Stimulated activated memory B cell treated with anti-CD40 and anti-IgM and Interleukin-4, amounts not matched to agents 10 μg/mL and 1 μg/mL and 100 μg/mL, for 72 hours (primary cell): ENCODE measurements at regions not wholly inside any gene's neighbourhood (a gene's known extent, or its start where the extent isn't known, plus 50 kb on each side); places are given as distances from the start of the nearest gene placed in this dataset.
"Not testable (repeated sequence)": the region's sequence is repeated elsewhere in the genome, so short reads cannot be mapped to it uniquely, and the experiment has no call there.

Experiments
- ATAC-seq: fragments of 150-1000 bp; cut with Tn5 transposase; 2 replicates; pipeline ENCODE4 v1.10.0; 2021
- H3K27ac Mint-ChIP-seq: one replicate; pipeline ENCODE4 v1.8.0; 2022; ENCODE audit warnings: mild to moderate bottlenecking, mixed read lengths
- H3K27me3 Mint-ChIP-seq: one replicate; pipeline ENCODE4 v1.8.0; 2022; ENCODE audit warnings: mixed read lengths
- H3K36me3 Mint-ChIP-seq: one replicate; pipeline ENCODE4 v1.8.0; 2022; ENCODE audit warnings: mixed read lengths
- H3K4me1 Mint-ChIP-seq: one replicate; pipeline ENCODE4 v1.8.0; 2022; ENCODE audit warnings: mixed read lengths
- H3K4me3 Mint-ChIP-seq: one replicate; pipeline ENCODE4 v1.8.0; 2022; ENCODE audit warnings: mild to moderate bottlenecking, moderate library complexity, mixed read lengths
- H3K9me3 Mint-ChIP-seq: one replicate; pipeline ENCODE4 v1.8.0; 2022; ENCODE audit warnings: mixed read lengths

- H3K4me3 Mint-ChIP-seq, result no peak overlapping the region
- H3K4me1 Mint-ChIP-seq, result no peaks in the 10 kb centered on the region
- H3K9me3 Mint-ChIP-seq, result no peaks in the 10 kb centered on the region
- no peaks in the 10 kb centered on the region for H3K27me3 Mint-ChIP-seq
- no peaks in the 10 kb centered on the region for H3K36me3 Mint-ChIP-seq
- ATAC-seq, result no peak
- no peak overlapping the region for H3K27ac Mint-ChIP-seq
Measured at GRCh38 chr4:19216476-19216875, 1035.2 kb upstream of the SLIT2 start.

DNA sequence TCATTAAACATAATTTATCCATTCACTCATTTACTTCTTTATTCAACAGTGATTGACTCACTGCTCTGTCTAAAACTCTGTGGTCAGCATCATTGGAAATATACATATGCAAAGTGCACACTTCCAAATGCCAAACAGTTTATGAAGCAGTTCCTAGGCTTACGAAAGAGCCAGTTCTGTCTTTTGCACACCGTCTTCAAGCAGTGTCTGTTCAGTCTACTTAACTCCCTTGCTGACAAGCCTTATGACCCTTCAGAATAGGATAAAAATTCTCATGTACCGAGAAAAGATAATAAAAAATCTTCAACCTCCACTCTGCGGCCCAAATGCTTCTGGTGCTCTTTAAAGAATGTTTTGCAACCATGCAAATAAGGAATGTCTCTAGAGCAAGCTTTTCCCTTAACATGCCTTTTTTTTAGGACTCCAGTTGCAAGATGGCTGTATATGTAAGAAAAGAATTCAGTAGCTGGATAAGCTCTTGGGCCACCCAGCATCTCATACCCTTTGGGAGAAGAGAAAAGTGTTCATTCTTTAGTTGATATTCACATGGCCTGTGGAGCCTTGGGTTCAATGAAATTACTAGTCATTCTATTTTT is 1037.0 kb upstream of the SLIT2 start:
- H3K27ac Mint-ChIP-seq, result no peak overlapping the region
- ATAC-seq, result no peak
- peaks cover 5% of the 10 kb centered on the region for H3K9me3 Mint-ChIP-seq
- H3K27me3 Mint-ChIP-seq, result no peaks in the 10 kb centered on the region
- H3K4me1 Mint-ChIP-seq, result no peaks in the 10 kb centered on the region
- no peak overlapping the region for H3K4me3 Mint-ChIP-seq
- no peaks in the 10 kb centered on the region for H3K36me3 Mint-ChIP-seq

DNA sequence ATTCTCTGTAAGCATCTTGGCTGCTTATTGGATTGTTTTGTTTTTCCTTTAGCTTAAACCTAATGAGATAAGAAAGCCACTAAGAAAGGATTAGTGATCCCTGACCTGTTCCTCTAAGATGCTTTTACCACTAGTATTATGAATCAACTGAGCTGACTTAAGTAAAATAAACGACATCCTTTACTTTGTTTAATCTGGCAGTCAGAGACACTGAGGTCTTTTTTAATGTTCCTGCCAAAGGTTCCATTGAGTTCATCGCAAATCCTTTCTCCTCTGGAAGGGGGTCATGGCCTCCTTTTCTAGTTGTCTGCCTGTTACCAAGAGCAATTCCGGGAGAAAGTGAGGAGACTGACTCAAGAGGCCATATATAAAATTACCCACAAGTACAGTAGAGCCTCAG is 1038.3 kb upstream of the SLIT2 start:
- no peaks in the 10 kb centered on the region for H3K36me3 Mint-ChIP-seq
- H3K27ac Mint-ChIP-seq, result no peak overlapping the region
- no peaks in the 10 kb centered on the region for H3K4me1 Mint-ChIP-seq
- ATAC-seq, result no peak
- peaks cover 5% of the 10 kb centered on the region for H3K9me3 Mint-ChIP-seq
- no peak overlapping the region for H3K4me3 Mint-ChIP-seq
- H3K27me3 Mint-ChIP-seq, result no peaks in the 10 kb centered on the region

DNA sequence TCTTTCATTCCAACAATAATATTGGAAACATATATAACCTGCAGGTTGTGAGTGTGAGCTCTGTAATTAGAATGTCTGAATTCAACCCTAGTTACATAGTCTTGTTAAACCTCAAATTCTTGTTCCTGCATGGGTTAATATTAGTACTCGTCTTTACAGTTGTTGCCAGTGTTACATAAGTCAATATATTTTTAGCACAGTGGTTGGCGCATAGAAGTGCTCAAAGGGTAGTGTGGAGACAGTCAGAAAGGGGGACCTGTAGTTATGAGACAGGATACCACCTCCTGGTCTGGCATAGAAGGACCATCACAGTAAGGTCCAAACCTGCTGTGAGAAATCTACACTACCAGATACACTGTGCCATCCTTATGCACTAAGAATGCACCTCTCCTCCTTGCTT is 1045.9 kb upstream of the SLIT2 start:
- Mint-ChIP-seq H3K27ac (no peak overlapping the region), H3K9me3 (peaks cover 8% of the 10 kb centered on the region)
- ATAC-seq, result no peak

GRCh38 chr4:19197838-19198237 is 1053.9 kb upstream of the SLIT2 start:
- H3K9me3 Mint-ChIP-seq, ATAC-seq, H3K4me3 Mint-ChIP-seq, H3K4me1 Mint-ChIP-seq, H3K27ac Mint-ChIP-seq, H3K36me3 Mint-ChIP-seq, H3K27me3 Mint-ChIP-seq: not testable (repeated sequence)

More for the DNA sequence above, 1045.9 kb upstream of the SLIT2 start:
- Mint-ChIP-seq H3K4me1 (no peaks in the 10 kb centered on the region), H3K27me3 (no peaks in the 10 kb centered on the region), H3K36me3 (no peaks in the 10 kb centered on the region), H3K4me3 (no peak overlapping the region)

DNA sequence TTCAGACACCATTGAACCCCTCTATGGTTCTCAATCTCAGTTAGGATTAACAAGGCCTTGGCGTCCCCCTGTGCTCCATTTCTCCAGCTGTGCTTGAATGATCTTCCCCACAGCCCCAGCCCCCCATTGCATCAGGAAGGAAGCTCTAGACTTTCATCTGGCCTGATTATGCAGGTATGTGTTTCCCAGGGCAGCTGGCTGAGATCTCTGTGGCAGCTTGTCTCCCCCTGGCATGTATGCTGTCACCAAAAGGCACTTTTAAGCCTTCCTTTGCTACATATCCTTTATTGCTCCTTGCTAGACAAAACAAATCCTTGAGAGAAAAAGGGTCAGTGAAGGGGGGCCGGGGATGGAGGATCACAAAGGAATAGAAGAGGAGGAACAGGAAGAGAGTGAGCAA is 1056.0 kb upstream of the SLIT2 start:
- no peak for ATAC-seq
- no peak overlapping the region for H3K27ac Mint-ChIP-seq
- no peaks in the 10 kb centered on the region for H3K9me3 Mint-ChIP-seq
- no peak overlapping the region for H3K4me3 Mint-ChIP-seq
- no peaks in the 10 kb centered on the region for H3K4me1 Mint-ChIP-seq
- no peaks in the 10 kb centered on the region for H3K27me3 Mint-ChIP-seq
- H3K36me3 Mint-ChIP-seq, result no peaks in the 10 kb centered on the region

GRCh38 chr4:19194672-19195071 is 1057.0 kb upstream of the SLIT2 start:
- Mint-ChIP-seq H3K27ac (no peak overlapping the region), H3K9me3 (no peaks in the 10 kb centered on the region), H3K4me1 (no peaks in the 10 kb centered on the region), H3K36me3 (no peaks in the 10 kb centered on the region), H3K4me3 (no peak overlapping the region), H3K27me3 (no peaks in the 10 kb centered on the region)
- ATAC-seq, result no peak

DNA sequence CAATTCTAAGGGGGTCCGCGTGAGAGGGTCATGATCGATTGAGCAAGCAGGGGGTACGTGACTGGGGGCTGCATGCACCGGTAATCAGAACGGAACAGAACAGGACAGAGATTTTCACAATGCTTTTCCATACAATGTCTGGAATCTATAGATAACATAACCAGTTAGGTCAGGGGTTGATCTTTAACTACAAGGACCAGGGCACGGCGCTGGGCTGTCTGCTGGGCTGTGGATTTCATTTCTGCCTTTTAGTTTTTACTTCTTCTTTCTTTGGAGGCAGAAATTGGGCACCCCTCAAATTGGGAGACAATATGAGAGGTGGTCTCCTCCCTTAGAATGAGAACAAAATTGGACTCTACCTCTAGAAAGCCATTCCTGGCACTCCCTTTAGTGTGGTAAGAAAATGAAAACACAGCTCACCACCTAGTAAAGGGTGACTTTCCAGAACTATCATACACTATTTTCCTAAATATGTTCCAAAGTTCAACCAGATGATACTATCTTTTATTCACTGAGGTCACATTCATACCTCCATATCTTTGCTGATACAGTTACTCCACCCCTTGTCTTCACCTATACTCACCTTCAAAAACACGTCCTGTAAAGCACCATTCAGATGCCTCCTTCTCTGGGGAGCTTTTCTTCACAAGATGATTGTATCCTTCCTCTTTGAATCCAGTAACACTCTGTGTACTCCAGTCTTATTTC is 1058.3 kb upstream of the SLIT2 start:
- Mint-ChIP-seq H3K9me3 (no peaks in the 10 kb centered on the region), H3K4me1 (no peaks in the 10 kb centered on the region), H3K36me3 (no peaks in the 10 kb centered on the region), H3K27ac (no peak overlapping the region), H3K4me3 (no peak overlapping the region), H3K27me3 (no peaks in the 10 kb centered on the region)
- no peak for ATAC-seq

DNA sequence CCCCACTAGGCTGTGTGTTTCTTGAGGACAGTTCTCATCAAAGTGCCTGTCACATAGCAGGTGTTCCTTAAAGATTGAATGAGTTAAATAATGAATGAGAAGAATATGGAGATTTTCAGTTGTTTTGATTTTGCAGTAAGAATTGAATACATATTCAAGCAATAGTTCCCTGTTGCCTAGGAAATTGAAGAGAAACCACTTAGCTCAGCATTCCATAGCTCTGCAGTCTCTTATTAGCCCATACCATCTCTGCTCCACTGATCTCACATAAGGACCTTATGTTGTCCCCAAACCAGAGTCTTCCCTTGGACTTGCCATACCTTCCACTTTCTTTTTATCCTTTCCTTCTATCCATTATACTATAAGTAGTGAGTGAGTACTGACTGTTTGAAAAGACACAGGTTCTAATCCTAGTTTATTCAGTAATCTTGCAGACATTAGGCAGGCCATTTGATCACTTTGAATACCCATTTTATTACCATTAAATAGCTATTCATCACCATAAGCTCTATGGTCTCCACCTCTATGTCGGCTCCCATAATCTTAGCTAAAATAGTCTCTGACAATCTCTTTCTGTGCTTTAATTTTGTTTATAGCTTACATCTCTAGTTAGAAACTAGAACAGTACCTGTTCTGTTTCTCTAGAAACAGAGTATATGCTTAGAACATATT is 1059.6 kb upstream of the SLIT2 start:
- ATAC-seq, result no peak
- H3K27ac Mint-ChIP-seq, result no peak overlapping the region
- H3K4me3 Mint-ChIP-seq, result no peak overlapping the region
- no peaks in the 10 kb centered on the region for H3K9me3 Mint-ChIP-seq
- H3K36me3 Mint-ChIP-seq, result no peaks in the 10 kb centered on the region
- no peaks in the 10 kb centered on the region for H3K4me1 Mint-ChIP-seq
- H3K27me3 Mint-ChIP-seq, result no peaks in the 10 kb centered on the region

DNA sequence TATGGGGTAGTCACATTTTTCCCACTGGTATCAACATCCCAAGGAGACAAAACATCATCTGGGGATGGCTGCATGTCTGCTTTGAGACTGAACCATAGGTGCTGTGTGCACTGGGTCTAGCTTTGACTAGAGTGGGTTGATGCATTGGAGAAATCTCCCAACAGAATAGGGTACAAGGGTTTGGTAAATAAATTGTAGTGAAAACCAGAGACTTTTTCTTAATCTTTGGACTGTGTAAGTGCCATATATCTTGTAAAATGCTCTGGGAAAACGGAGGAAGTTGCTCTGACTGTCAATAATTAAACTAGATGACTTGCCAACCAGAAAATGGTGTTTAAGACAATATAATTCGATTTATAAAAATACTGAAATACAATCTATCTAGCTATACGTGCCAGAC is 1064.0 kb upstream of the SLIT2 start:
- H3K36me3 Mint-ChIP-seq, result no peaks in the 10 kb centered on the region
- no peaks in the 10 kb centered on the region for H3K9me3 Mint-ChIP-seq
- no peak overlapping the region for H3K27ac Mint-ChIP-seq
- no peaks in the 10 kb centered on the region for H3K4me1 Mint-ChIP-seq
- ATAC-seq, result no peak
- no peak overlapping the region for H3K4me3 Mint-ChIP-seq
- H3K27me3 Mint-ChIP-seq, result no peaks in the 10 kb centered on the region

DNA sequence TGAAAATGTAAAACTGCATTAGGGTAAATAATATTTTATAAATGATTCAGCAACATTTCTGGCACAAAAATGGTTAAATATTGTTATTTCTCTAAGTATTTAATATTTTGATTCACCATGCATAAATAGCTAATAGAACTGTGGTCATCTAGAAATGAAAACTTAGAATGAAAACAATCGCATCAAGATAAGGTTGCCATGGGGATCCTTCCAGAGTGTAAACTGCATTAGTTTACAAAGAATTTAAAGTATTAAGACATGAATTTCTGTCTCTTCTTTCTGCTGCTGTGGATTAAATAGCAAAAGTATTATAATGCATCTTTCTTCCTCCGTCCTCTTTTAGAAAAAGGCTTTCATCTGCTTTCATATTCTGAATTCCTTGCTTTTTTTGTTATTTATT is 1064.6 kb upstream of the SLIT2 start:
- Mint-ChIP-seq H3K4me3 (no peak overlapping the region), H3K27ac (no peak overlapping the region), H3K36me3 (no peaks in the 10 kb centered on the region), H3K9me3 (peaks cover 3% of the 10 kb centered on the region), H3K27me3 (no peaks in the 10 kb centered on the region), H3K4me1 (no peaks in the 10 kb centered on the region)
- no peak for ATAC-seq

GRCh38 chr4:19181631-19182030 is 1070.1 kb upstream of the SLIT2 start:
- not testable (repeated sequence) for H3K36me3 Mint-ChIP-seq, H3K27ac Mint-ChIP-seq, ATAC-seq, H3K4me1 Mint-ChIP-seq, H3K4me3 Mint-ChIP-seq, H3K27me3 Mint-ChIP-seq, H3K9me3 Mint-ChIP-seq

DNA sequence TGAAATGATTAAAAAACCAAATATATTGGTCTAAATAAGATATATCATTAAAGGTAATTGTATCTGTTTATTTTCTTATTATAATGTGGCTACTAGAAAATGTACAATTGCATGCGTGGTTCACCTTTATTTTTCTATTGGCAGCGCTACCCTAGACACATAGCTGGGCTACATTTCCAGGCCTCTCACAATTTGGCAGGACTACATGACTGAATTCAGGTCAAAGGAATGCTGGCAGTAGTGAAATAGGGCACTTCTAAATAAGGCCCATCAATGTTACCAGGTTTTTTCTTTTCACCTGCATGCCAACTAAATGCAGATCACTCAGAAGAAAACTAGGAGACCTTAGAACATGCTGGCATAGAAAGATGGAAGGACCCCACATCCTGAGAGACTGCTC is 1072.9 kb upstream of the SLIT2 start:
- Mint-ChIP-seq H3K27ac (no peak overlapping the region), H3K4me3 (no peak overlapping the region), H3K27me3 (no peaks in the 10 kb centered on the region), H3K36me3 (no peaks in the 10 kb centered on the region), H3K9me3 (peaks cover 3% of the 10 kb centered on the region), H3K4me1 (no peaks in the 10 kb centered on the region)
- ATAC-seq, result no peak

- Mint-ChIP-seq H3K4me1 (no peaks in the 10 kb centered on the region), H3K27ac (no peak overlapping the region), H3K4me3 (no peak overlapping the region), H3K36me3 (no peaks in the 10 kb centered on the region), H3K27me3 (no peaks in the 10 kb centered on the region), H3K9me3 (peaks cover 3% of the 10 kb centered on the region)
- ATAC-seq, result no peak
Measured at GRCh38 chr4:19177616-19178015, 1074.1 kb upstream of the SLIT2 start.

DNA sequence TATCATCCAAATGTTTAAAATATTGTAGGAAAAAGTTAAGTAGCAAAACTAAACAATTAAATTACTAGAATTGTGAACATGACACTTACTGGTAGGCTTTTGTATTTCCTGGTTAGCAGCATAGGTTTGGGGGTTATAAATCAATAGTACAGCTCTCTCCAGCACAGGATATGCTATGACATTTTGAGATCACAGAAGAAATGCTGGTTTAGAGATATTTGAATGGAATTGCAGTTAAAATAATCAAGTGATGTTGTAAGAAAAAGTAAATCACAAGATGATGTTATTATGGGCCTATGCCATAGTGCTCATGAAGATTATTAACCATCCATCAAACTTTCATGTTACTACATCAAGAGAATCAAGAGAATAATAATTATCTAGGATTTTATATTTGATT is 1079.9 kb upstream of the SLIT2 start:
- H3K4me3 Mint-ChIP-seq, result no peak overlapping the region
- H3K27ac Mint-ChIP-seq, result no peak overlapping the region
- ATAC-seq, result no peak
- H3K27me3 Mint-ChIP-seq, result no peaks in the 10 kb centered on the region
- peaks cover 6% of the 10 kb centered on the region for H3K9me3 Mint-ChIP-seq
- no peaks in the 10 kb centered on the region for H3K4me1 Mint-ChIP-seq
- H3K36me3 Mint-ChIP-seq, result no peaks in the 10 kb centered on the region

DNA sequence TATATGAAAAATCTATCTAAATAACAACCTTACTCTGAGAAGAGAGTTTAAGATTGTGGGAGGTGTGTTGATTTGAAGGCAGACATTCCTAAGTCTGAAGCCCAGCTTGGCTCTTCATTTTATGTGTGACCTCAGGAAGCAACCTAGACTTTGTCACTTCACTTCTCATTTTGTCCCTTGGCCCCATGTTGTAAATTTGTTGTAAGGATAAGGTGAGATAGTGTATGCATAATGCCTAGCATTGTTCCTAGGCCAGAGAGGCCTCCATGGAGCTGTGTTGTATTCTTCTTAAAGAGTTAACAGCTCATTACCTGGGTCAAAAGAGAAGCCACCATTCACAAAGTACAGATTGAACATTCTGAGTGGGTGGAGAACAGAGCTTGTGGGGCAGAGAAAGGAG is 1084.4 kb upstream of the SLIT2 start:
- Mint-ChIP-seq H3K4me1 (no peaks in the 10 kb centered on the region), H3K4me3 (no peak overlapping the region), H3K27me3 (no peaks in the 10 kb centered on the region), H3K9me3 (peaks cover 9% of the 10 kb centered on the region), H3K27ac (no peak overlapping the region), H3K36me3 (no peaks in the 10 kb centered on the region)
- ATAC-seq, result no peak
